MCF 10A (cell line): ENCODE measurements at regions not wholly inside any gene's neighbourhood (a gene's known extent, or its start where the extent isn't known, plus 50 kb on each side); places are given as distances from the start of the nearest gene placed in this dataset.

Experiments
- BruUV-seq: library from RNA; stranded (reverse); fragments of 400-500 nt; replicated peaks from 2 replicates; lab custom pipeline; 2021; lab: Mats Ljungman, UMichigan
- CTCF ChIA-PET: fragments of 300-600 bp; sonication (Branson Sonifier 250); formaldehyde crosslinking; extraction: SDS; loops from one replicate; lab custom pipeline; 2021; ENCODE audit warnings: antibody characterized with exemption, inconsistent platforms; lab: Yijun Ruan, JAX
- POLR2A ChIA-PET: fragments of 300-600, 350-650 bp; sonication (Branson Sonifier 250); formaldehyde crosslinking; extraction: SDS; loops from one replicate; lab custom pipeline; 2020; ENCODE audit warnings: antibody characterized with exemption, inconsistent platforms; lab: Yijun Ruan, JAX
- DNase-seq: peaks from one replicate; pipeline ENCODE4 v3.0.0-alpha.2; 2018; ENCODE audit not compliant: unreplicated experiment
- H3K27ac Mint-ChIP-seq: one replicate; pipeline ENCODE4 v1.8.0; 2022; ENCODE audit warnings: mild to moderate bottlenecking, low read depth, mixed read lengths; ENCODE audit not compliant: unreplicated experiment
- H3K27me3 Mint-ChIP-seq: one replicate; pipeline ENCODE4 v1.8.0; 2022; ENCODE audit warnings: mixed read lengths; ENCODE audit not compliant: insufficient read depth, unreplicated experiment
- H3K36me3 Mint-ChIP-seq: one replicate; pipeline ENCODE4 v1.8.0; 2022; ENCODE audit warnings: mild to moderate bottlenecking, moderate library complexity, mixed read lengths; ENCODE audit not compliant: insufficient read depth, unreplicated experiment
- H3K4me1 Mint-ChIP-seq: one replicate; pipeline ENCODE4 v1.8.0; 2022; ENCODE audit warnings: mixed read lengths; ENCODE audit not compliant: insufficient read depth, unreplicated experiment
- H3K4me3 Mint-ChIP-seq: one replicate; pipeline ENCODE4 v1.8.0; 2022; ENCODE audit warnings: mild to moderate bottlenecking, moderate library complexity, mixed read lengths; ENCODE audit not compliant: unreplicated experiment
- H3K9me3 Mint-ChIP-seq: one replicate; pipeline ENCODE4 v1.8.0; 2022; ENCODE audit warnings: mixed read lengths; ENCODE audit not compliant: unreplicated experiment
- intact Hi-C: fragments of 100-400 bp; cut with micrococcal nuclease; formaldehyde crosslinking; loops from 2 replicates; pipeline ENCODE4 v1.14.1; 2022
- TF ChIP-seq, protein P1 (sequence below): fragments of 200-600 bp; IDR thresholded peaks from one replicate; pipeline ENCODE4 v1.8.0; 2022; ENCODE audit warnings: antibody characterized with exemption, mild to moderate bottlenecking; ENCODE audit not compliant: unreplicated experiment

DNA sequence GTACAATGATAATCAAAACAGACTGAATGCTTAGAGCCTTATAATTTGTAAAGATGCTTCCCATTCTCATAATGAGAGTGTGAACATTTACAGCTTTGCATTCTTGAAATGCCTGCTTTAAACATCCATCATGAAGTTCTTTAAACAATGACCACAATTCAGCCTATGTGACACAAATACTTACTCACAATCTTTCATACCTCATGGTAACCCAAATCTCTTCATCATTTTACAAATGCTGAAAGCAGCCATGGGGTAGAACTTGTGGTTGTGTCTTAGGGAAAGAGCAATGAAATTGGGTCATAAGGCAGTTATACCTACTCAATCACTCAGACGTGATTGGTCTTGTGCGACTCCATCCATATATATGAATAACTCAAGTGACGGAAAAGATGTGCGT, 140.7 kb downstream of the RND3 start:
- Mint-ChIP-seq H3K9me3 (no peaks in the 10 kb centered on the region), H3K4me3 (no peak overlapping the region), H3K27me3 (no peaks in the 10 kb centered on the region), H3K36me3 (no peaks in the 10 kb centered on the region), H3K4me1 (no peaks in the 10 kb centered on the region), H3K27ac (no peak overlapping the region)
- TF ChIP-seq, protein P1, sequence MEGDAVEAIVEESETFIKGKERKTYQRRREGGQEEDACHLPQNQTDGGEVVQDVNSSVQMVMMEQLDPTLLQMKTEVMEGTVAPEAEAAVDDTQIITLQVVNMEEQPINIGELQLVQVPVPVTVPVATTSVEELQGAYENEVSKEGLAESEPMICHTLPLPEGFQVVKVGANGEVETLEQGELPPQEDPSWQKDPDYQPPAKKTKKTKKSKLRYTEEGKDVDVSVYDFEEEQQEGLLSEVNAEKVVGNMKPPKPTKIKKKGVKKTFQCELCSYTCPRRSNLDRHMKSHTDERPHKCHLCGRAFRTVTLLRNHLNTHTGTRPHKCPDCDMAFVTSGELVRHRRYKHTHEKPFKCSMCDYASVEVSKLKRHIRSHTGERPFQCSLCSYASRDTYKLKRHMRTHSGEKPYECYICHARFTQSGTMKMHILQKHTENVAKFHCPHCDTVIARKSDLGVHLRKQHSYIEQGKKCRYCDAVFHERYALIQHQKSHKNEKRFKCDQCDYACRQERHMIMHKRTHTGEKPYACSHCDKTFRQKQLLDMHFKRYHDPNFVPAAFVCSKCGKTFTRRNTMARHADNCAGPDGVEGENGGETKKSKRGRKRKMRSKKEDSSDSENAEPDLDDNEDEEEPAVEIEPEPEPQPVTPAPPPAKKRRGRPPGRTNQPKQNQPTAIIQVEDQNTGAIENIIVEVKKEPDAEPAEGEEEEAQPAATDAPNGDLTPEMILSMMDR: no peak
- intact Hi-C loops: no loop called here
- CTCF ChIA-PET: interaction anchor here (0.7 kb wide), 1 partner anchor 20 kb away, joined by 4 read pairs; no protein-coding TSS in a partner anchor
- no peak for DNase-seq
- BruUV-seq: no TSS peak
- POLR2A ChIA-PET: no interaction called here

GRCh38 chr2:150341982-150342680, 145.3 kb downstream of the RND3 start:
- peak; percentile 13 for DNase-seq
- no TSS peak for BruUV-seq
- Mint-ChIP-seq H3K9me3 (no peaks in the 10 kb centered on the region), H3K36me3 (no peaks in the 10 kb centered on the region), H3K27ac (no peak overlapping the region), H3K4me1 (peaks cover 16% of the 10 kb centered on the region), H3K27me3 (no peaks in the 10 kb centered on the region), H3K4me3 (no peak overlapping the region)
- CTCF ChIA-PET: no interaction called here
- TF ChIP-seq, protein P1: no peak
- POLR2A ChIA-PET: no interaction called here
- intact Hi-C loops: no loop called here

GRCh38 chr2:150339951-150340350, 147.5 kb downstream of the RND3 start:
- no peak for DNase-seq
- TF ChIP-seq, protein P1: no peak
- no peaks in the 10 kb centered on the region for H3K36me3 Mint-ChIP-seq
- intact Hi-C loops: no loop called here
- ChIA-PET CTCF (interaction anchor here (0.6 to 0.7 kb wide), 2 partner anchors 72 to 540 kb away, joined by 3 to 7 read pairs; no protein-coding TSS in a partner anchor), POLR2A (interaction anchor here (0.6 to 1.8 kb wide), 6 partner anchors 18 to 457 kb away, joined by 3 to 9 read pairs (median 4); no protein-coding TSS in a partner anchor)
- H3K27me3 Mint-ChIP-seq: no peaks in the 10 kb centered on the region
- H3K4me3 Mint-ChIP-seq: no peak overlapping the region
- no peaks in the 10 kb centered on the region for H3K9me3 Mint-ChIP-seq
- BruUV-seq: no TSS peak
- no peak overlapping the region for H3K27ac Mint-ChIP-seq
- H3K4me1 Mint-ChIP-seq: peaks cover 16% of the 10 kb centered on the region

DNA sequence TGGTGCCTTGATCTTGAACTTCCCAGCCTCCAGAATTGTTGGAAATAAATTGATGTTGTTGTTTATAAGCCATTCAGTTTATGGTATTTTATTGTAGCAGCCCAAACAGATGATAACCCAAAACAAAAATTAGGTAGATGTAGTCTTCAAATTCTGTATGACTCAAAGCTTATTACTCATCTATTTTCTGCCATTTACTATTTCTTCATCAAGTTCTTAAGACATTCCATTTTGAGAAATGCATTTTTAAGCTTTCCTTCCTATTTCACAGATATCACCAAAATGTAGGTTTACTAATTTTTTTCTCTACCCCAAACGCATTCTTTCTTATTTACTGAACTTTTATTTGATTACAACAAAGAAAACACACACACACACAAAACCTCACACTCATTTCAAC, 148.2 kb downstream of the RND3 start:
- Mint-ChIP-seq H3K36me3 (no peaks in the 10 kb centered on the region), H3K27me3 (no peaks in the 10 kb centered on the region), H3K9me3 (no peaks in the 10 kb centered on the region), H3K4me3 (no peak overlapping the region), H3K4me1 (peaks cover 16% of the 10 kb centered on the region), H3K27ac (no peak overlapping the region)
- POLR2A ChIA-PET: interaction anchor here (1.0 to 1.8 kb wide), 4 partner anchors 18 to 205 kb away, joined by 3 to 9 read pairs (median 4); no protein-coding TSS in a partner anchor
- no TSS peak for BruUV-seq
- TF ChIP-seq, protein P1: no peak
- CTCF ChIA-PET: interaction anchor here (0.6 kb wide), 1 partner anchor 73 kb away, joined by 7 read pairs; no protein-coding TSS in a partner anchor
- peak; percentile 10 for DNase-seq
- intact Hi-C loops: no loop called here
